MG63 (cell line): ENCODE measurements at regions not wholly inside any gene's neighbourhood (a gene's known extent, or its start where the extent isn't known, plus 50 kb on each side); places are given as distances from the start of the nearest gene placed in this dataset.
"Not testable (repeated sequence)": the region's sequence is repeated elsewhere in the genome, so short reads cannot be mapped to it uniquely, and the experiment has no call there.

Experiments
- DNase-seq: peaks from one replicate; pipeline ENCODE4 v3.0.0-alpha.2; 2020
- H3K27me3 ChIP-seq: fragments of 250-450 bp; sonication (Bioruptor Pico); 2 replicates; pipeline ENCODE4 v1.5.1; 2020; ENCODE audit warnings: mild to moderate bottlenecking, moderate library complexity
- H3K36me3 ChIP-seq: fragments of 250-450 bp; sonication (Bioruptor Pico); 2 replicates; pipeline ENCODE4 v1.5.1; 2020; ENCODE audit warnings: mild to moderate bottlenecking, moderate library complexity
- H3K4me3 ChIP-seq: fragments of 250-450 bp; sonication (Bioruptor Pico); 2 replicates; pipeline ENCODE4 v1.5.1; 2020; ENCODE audit warnings: mild to moderate bottlenecking, moderate library complexity
- H3K9me3 ChIP-seq: fragments of 250-450 bp; sonication (Bioruptor Pico); 2 replicates; pipeline ENCODE4 v1.5.1; 2020; ENCODE audit warnings: mild to moderate bottlenecking, moderate library complexity

GRCh38 chr7:54419209-54419608 is 123.0 kb upstream of the VSTM2A start:
- DNase-seq, result no peak
- no peaks in the 10 kb centered on the region for H3K27me3 ChIP-seq
- H3K9me3 ChIP-seq, result no peaks in the 10 kb centered on the region
- no peaks in the 10 kb centered on the region for H3K36me3 ChIP-seq
- H3K4me3 ChIP-seq, result no peak overlapping the region

DNA sequence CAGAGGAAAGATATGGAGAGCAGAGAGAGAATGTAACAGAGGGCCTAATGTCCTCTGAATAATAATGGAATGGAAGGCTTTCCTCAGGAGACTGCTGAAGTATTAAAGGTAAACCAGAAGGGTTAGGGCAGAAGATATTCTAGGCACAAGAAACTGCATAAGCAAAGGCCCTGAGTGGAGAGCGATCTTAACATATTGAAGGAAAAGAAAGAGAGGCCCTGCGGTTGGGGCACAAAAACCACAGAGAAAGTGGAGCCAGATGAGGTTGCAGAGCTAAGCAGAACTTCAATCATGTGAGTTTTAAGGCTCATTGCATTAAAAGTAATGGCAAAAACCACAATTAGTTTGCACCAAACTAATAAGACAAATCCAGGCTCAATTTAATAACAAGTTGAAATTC is 115.8 kb upstream of the VSTM2A start:
- H3K9me3 ChIP-seq, result no peaks in the 10 kb centered on the region
- no peaks in the 10 kb centered on the region for H3K27me3 ChIP-seq
- no peak for DNase-seq
- no peak overlapping the region for H3K4me3 ChIP-seq
- no peaks in the 10 kb centered on the region for H3K36me3 ChIP-seq

GRCh38 chr7:54429111-54429510 is 113.1 kb upstream of the VSTM2A start:
- no peak for DNase-seq
- Histone ChIP-seq H3K4me3 (no peak overlapping the region), H3K36me3 (no peaks in the 10 kb centered on the region), H3K27me3 (no peaks in the 10 kb centered on the region), H3K9me3 (no peaks in the 10 kb centered on the region)

GRCh38 chr7:54439391-54439790 is 102.8 kb upstream of the VSTM2A start:
- Histone ChIP-seq H3K4me3 (no peak overlapping the region), H3K9me3 (no peaks in the 10 kb centered on the region), H3K27me3 (0 out of 2 replicates have a peak, but pooled peaks cover 3% of the 10 kb centered on the region), H3K36me3 (no peaks in the 10 kb centered on the region)
- DNase-seq, result no peak

DNA sequence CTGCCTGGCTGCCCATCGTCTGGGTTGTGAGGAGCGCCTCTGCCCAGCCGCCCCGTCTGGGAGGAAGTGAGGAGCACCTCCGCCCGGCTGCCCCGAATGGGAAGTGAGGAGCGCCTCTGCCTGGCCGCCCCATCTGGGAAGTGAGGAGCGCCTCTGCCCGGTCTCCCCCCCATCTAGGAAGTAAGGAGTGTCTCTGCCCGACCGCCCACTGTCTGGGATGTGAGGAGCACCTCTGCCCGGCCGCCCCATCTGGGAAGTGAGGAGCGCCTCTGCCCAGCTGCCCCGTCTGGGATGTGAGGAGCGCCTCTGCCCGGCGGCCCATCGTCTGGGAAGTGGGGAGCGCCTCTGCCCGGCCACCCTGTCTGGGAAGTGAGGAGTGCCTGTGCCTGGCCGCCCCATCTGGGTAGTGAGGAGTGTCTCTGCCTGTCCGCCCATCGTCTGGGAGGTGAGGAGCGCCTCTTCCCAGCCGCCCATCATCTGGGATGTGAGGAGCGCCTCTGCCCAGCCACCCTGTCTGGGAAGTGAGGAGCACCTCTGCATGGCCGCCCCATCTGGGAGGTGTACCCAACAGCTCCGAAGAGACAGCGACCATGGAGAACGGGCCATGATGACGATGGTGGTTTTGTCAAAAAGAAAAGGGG is 98.0 kb upstream of the VSTM2A start:
- not testable (repeated sequence) for H3K36me3 ChIP-seq, DNase-seq, H3K9me3 ChIP-seq, H3K4me3 ChIP-seq, H3K27me3 ChIP-seq

DNA sequence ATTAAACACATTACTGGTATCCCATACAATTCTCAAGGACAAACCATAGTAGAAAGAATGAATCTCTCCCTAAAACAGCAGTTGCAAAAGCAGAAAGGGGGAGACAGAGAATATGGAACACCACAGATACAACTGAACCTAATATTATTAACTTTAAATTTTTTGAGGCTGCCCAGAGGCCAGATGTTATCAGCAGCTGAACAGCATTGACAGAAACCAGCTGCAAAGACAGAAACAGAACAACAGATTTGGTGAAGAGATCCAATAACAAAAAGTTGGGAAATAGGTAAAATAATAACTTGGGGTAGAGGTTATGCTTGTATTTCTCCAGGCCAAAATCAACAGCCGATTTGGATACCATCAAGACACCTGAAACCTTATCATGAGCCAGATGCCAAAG is 89.0 kb upstream of the VSTM2A start:
- H3K4me3 ChIP-seq, DNase-seq, H3K9me3 ChIP-seq, H3K27me3 ChIP-seq, H3K36me3 ChIP-seq: not testable (repeated sequence)

- not testable (repeated sequence) for H3K4me3 ChIP-seq, H3K36me3 ChIP-seq, H3K27me3 ChIP-seq, H3K9me3 ChIP-seq, DNase-seq
Observed at GRCh38 chr7:54454700-54455099, 87.5 kb upstream of the VSTM2A start.

DNA sequence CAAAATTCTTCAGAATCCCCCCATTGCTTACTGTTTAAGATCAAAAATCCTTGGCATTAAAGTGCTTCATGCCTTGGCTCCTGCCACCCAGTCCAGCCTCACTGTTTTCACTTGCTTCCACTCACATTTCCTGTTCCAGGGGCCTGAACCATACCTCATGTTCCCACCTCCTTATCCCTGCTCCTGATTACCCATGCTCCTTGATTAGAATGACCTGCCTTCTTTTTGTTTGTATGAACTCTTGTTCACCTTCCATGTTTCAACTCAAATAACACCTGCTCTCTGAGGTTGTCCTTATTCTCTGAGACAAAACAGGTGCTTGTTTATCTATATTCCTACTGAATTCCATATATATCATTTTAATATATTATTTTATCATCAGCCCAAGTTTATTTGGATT is 77.1 kb upstream of the VSTM2A start:
- Histone ChIP-seq H3K4me3 (no peak overlapping the region), H3K36me3 (no peaks in the 10 kb centered on the region), H3K27me3 (no peaks in the 10 kb centered on the region)

GRCh38 chr7:54469740-54470139 is 72.4 kb upstream of the VSTM2A start:
- Histone ChIP-seq H3K27me3 (no peaks in the 10 kb centered on the region), H3K9me3 (no peaks in the 10 kb centered on the region), H3K4me3 (no peak overlapping the region), H3K36me3 (no peaks in the 10 kb centered on the region)
- no peak for DNase-seq

More for the DNA sequence above, 77.1 kb upstream of the VSTM2A start:
- no peaks in the 10 kb centered on the region for H3K9me3 ChIP-seq
- DNase-seq, result no peak

DNA sequence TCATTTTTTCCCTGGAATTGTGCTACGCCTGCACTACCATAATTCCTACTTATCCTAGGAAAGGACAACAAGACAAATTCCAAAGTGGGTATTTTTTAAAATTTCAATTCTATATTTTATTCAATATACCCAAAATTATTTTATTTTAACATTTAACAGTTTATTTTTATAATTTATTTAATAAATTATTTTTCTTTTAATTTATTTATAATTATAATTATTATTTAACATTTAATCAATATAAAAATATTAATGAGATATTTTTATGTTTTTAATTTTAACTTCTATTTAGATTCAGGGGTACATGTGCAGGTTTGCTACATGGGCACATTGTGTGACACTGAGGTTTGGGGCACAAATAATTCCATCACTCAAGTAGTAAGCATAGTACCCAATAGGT is 65.6 kb upstream of the VSTM2A start:
- Histone ChIP-seq H3K27me3 (no peaks in the 10 kb centered on the region), H3K9me3 (no peaks in the 10 kb centered on the region), H3K4me3 (no peak overlapping the region), H3K36me3 (no peaks in the 10 kb centered on the region)
- no peak for DNase-seq

DNA sequence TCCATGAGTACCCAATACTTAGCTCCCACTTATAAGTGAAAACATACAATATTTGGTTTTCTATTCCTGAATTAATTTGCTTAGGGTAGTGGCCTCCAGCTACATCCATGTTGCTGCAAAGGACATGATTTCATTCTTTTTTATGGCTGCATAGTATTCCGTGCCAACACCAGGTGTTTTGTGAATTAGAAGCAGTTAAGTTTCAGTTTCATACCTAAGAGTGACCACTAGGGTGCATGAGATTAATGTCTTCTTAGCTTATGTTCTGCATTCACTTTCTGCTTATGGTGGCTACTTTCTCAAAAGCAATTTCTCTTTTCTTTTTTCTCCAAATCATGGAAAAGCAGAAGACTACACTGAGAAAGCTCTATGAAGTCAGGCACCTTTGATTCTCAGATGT is 65.1 kb upstream of the VSTM2A start:
- H3K4me3 ChIP-seq, result no peak overlapping the region
- H3K27me3 ChIP-seq, result no peaks in the 10 kb centered on the region
- no peaks in the 10 kb centered on the region for H3K9me3 ChIP-seq
- no peaks in the 10 kb centered on the region for H3K36me3 ChIP-seq
- no peak for DNase-seq

- no peaks in the 10 kb centered on the region for H3K36me3 ChIP-seq
- H3K9me3 ChIP-seq, result no peaks in the 10 kb centered on the region
- no peaks in the 10 kb centered on the region for H3K27me3 ChIP-seq
- H3K4me3 ChIP-seq, result no peak overlapping the region
- no peak for DNase-seq
Observed at GRCh38 chr7:54483523-54483922, 58.7 kb upstream of the VSTM2A start.

DNA sequence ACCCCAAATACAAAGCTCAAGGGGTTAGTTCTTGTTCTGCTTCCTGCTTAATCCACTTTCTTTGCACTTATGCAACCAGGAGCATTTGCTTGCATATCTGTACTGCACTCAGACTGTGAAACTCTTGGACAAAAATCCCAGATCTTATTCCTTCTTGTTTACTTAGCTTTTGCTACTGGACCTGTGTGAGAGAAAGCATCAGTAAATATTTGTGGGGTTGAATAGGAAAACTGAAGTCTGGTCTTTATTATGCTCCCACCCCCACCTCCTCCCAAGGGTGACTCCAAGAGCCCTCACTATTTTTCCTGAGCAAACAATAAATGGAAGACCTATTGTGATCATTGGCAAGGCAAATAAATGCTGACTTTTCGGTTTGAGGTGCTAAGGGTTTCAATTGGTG is 57.1 kb upstream of the VSTM2A start:
- H3K27me3 ChIP-seq, result no peaks in the 10 kb centered on the region
- no peak overlapping the region for H3K4me3 ChIP-seq
- no peak for DNase-seq
- H3K9me3 ChIP-seq, result no peaks in the 10 kb centered on the region
- H3K36me3 ChIP-seq, result no peaks in the 10 kb centered on the region
